GM12878 (cell line): ENCODE measurements at regions not wholly inside any gene's neighbourhood (a gene's known extent, or its start where the extent isn't known, plus 50 kb on each side); places are given as distances from the start of the nearest gene placed in this dataset.

Experiments
- CEBPB ChIP-seq, 2 experiments: fragments of 150-350 bp in 1 of 2; IDR thresholded peaks; 2 replicates each; pipeline ENCODE4 v1.6.1; 2012 to 2014; ENCODE audit warnings: low read depth in 2 of 2, low read length in 2 of 2, borderline replicate concordance in 1 of 2, inconsistent platforms in 1 of 2
- CTCF ChIP-seq, 3 experiments: IDR thresholded peaks in 2 of 3; conservative IDR thresholded peaks in 1 of 3; 2 replicates each; pipeline ENCODE4 v1.5.1; 2011; ENCODE audit warnings: low read depth in 3 of 3, low read length in 3 of 3, mild to moderate bottlenecking in 3 of 3, control low read depth in 2 of 3, moderate library complexity in 2 of 3, inconsistent platforms in 1 of 3, mixed read lengths in 1 of 3; ENCODE audit not compliant: control insufficient read depth in 2 of 3, insufficient read depth in 1 of 3; ENCODE audit errors: extremely low read depth in 1 of 3
- FOXM1 ChIP-seq: IDR thresholded peaks from 2 replicates; pipeline ENCODE4 v1.6.1; 2012; ENCODE audit warnings: low read depth, mild to moderate bottlenecking, inconsistent platforms, low read length, moderate library complexity
- JUNB ChIP-seq: IDR thresholded peaks from 2 replicates; pipeline ENCODE4 v1.6.1; 2016; ENCODE audit warnings: antibody characterized with exemption, mild to moderate bottlenecking
- NFYB ChIP-seq: IDR thresholded peaks from 2 replicates; pipeline ENCODE4 v1.6.1; 2011; ENCODE audit warnings: low read depth, mild to moderate bottlenecking, low read length, improper control_type of control experiment, moderate library complexity; ENCODE audit not compliant: insufficient read depth
- PML ChIP-seq: IDR thresholded peaks from 2 replicates; pipeline ENCODE4 v1.6.1; 2012; ENCODE audit warnings: low read length, inconsistent platforms
- POLR2A ChIP-seq: IDR thresholded peaks from 2 replicates; pipeline ENCODE4 v1.6.1; 2011; ENCODE audit warnings: low read depth, mild to moderate bottlenecking, low read length
- POLR2AphosphoS5 ChIP-seq: IDR thresholded peaks from 2 replicates; pipeline ENCODE4 v1.6.1; 2011; ENCODE audit warnings: mild to moderate bottlenecking, low read length, inconsistent platforms
- SMC3 ChIP-seq: IDR thresholded peaks from 2 replicates; pipeline ENCODE4 v1.6.1; 2011; ENCODE audit warnings: low read length, improper control_type of control experiment, borderline replicate concordance
- TAF1 ChIP-seq: IDR thresholded peaks from 2 replicates; pipeline ENCODE4 v1.6.1; 2011; ENCODE audit warnings: mild to moderate bottlenecking, low read depth, low read length, borderline replicate concordance
- TF ChIP-seq, protein P1 (sequence below): fragments of 450-650 bp; IDR thresholded peaks from 2 replicates; pipeline ENCODE4 v1.6.1; 2014; ENCODE audit warnings: mild to moderate bottlenecking

DNA sequence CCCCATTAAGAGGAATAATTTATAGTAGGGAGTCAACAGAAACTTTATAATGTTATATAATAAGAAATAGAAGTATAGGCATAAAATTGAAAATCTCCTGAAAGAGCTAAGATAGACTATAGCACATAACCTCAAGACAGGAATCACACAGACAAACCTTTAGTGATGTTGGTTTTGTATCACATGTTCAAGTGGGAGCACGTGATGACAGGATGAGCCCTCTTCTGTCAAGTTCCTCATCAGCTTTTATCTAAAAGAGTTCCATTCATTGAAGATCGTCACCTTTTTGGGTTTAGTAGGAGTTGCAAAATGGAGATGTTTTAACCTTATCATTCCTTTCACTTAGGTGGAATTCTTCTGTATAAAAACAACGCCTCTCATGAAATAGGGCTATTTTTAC lies 127.0 kb downstream of the MCHR2 start:
- no peak for TF ChIP-seq POLR2AphosphoS5
- TF ChIP-seq PML, result no peak
- TF ChIP-seq, protein P1, sequence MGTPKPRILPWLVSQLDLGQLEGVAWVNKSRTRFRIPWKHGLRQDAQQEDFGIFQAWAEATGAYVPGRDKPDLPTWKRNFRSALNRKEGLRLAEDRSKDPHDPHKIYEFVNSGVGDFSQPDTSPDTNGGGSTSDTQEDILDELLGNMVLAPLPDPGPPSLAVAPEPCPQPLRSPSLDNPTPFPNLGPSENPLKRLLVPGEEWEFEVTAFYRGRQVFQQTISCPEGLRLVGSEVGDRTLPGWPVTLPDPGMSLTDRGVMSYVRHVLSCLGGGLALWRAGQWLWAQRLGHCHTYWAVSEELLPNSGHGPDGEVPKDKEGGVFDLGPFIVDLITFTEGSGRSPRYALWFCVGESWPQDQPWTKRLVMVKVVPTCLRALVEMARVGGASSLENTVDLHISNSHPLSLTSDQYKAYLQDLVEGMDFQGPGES, result no peak
- no peak for TF ChIP-seq FOXM1
- TF ChIP-seq NFYB, result no peak
- TF ChIP-seq TAF1, result no peak
- no peak for TF ChIP-seq CEBPB (IDR thresholded peaks at IDR 0.05; ENCODE audit: borderline replicate concordance in 1 of 2, low read depth in 2 of 2, low read length in 2 of 2)
- TF ChIP-seq CTCF (IDR thresholded peaks at IDR 0.05 in 2 of 3, conservative IDR thresholded peaks at IDR 0.05 in 1 of 3; ENCODE audit: control insufficient read depth in 2 of 3, extremely low read depth in 1 of 3, insufficient read depth in 1 of 3, low read depth in 3 of 3, low read length in 3 of 3), result no peak
- TF ChIP-seq SMC3, result no peak
- TF ChIP-seq POLR2A, result no peak
- no peak for TF ChIP-seq JUNB
